Hepatic stellate cell (primary cell): ENCODE measurements at regions not wholly inside any gene's neighbourhood (a gene's known extent, or its start where the extent isn't known, plus 50 kb on each side); places are given as distances from the start of the nearest gene placed in this dataset.

Source experiments
- DNase-seq: peaks from one replicate; pipeline ENCODE4 v3.0.0; 2011; ENCODE audit warnings: low spot score

GRCh38 chr1:4375812-4376211, 278.6 kb upstream of the AJAP1 start:
- DNase-seq: no peak

- DNase-seq: no peak
These were observed 274.8 kb upstream of the AJAP1 start for GRCh38 chr1:4379451-4380175.

GRCh38 chr1:4380564-4381168, 273.7 kb upstream of the AJAP1 start:
- no peak for DNase-seq

- DNase-seq: no peak
These were observed 261.2 kb upstream of the AJAP1 start for GRCh38 chr1:4393191-4393590.

GRCh38 chr1:4394366-4394765, 260.0 kb upstream of the AJAP1 start:
- DNase-seq: no peak

- DNase-seq: no peak
These were observed 259.3 kb upstream of the AJAP1 start for GRCh38 chr1:4395158-4395557.

- DNase-seq: no peak
These were observed 258.7 kb upstream of the AJAP1 start for GRCh38 chr1:4395676-4396075.

- DNase-seq: no peak
These were observed 257.9 kb upstream of the AJAP1 start for GRCh38 chr1:4396551-4396950.

- no peak for DNase-seq
These were observed 257.2 kb upstream of the AJAP1 start for GRCh38 chr1:4397196-4397595.

- no peak for DNase-seq
These were observed 252.4 kb upstream of the AJAP1 start for GRCh38 chr1:4402032-4402431.

- no peak for DNase-seq
These were observed 249.4 kb upstream of the AJAP1 start for GRCh38 chr1:4404854-4405590.

GRCh38 chr1:4407851-4408250, 246.6 kb upstream of the AJAP1 start:
- DNase-seq: no peak

- DNase-seq: no peak
These were observed 246.0 kb upstream of the AJAP1 start for GRCh38 chr1:4408380-4408779.

- DNase-seq: no peak
These were observed 242.5 kb upstream of the AJAP1 start for GRCh38 chr1:4411862-4412261.

GRCh38 chr1:4415476-4415875, 238.9 kb upstream of the AJAP1 start:
- no peak for DNase-seq

- DNase-seq: no peak
These were observed 238.2 kb upstream of the AJAP1 start for GRCh38 chr1:4416189-4416588.

- DNase-seq: no peak
These were observed 236.4 kb upstream of the AJAP1 start for GRCh38 chr1:4418021-4418420.

GRCh38 chr1:4421986-4422385, 232.4 kb upstream of the AJAP1 start:
- DNase-seq: no peak

GRCh38 chr1:4422504-4423289, 231.7 kb upstream of the AJAP1 start:
- DNase-seq: no peak

GRCh38 chr1:4424254-4424653, 230.2 kb upstream of the AJAP1 start:
- no peak for DNase-seq

- DNase-seq: no peak
These were observed 229.6 kb upstream of the AJAP1 start for GRCh38 chr1:4424766-4425165.

- DNase-seq: no peak
These were observed 228.5 kb upstream of the AJAP1 start for GRCh38 chr1:4425892-4426291.

- DNase-seq: no peak
These were observed 225.7 kb upstream of the AJAP1 start for GRCh38 chr1:4428711-4429110.
